ENCODE measurements at regions not wholly inside any gene's neighbourhood (a gene's known extent, or its start where the extent isn't known, plus 50 kb on each side); places are given as distances from the start of the nearest gene placed in this dataset.

- Histone ChIP-seq H3K27ac (ENCODE audit: low read depth, low read length) (no peak overlapping the region), H4K20me1 (ENCODE audit: insufficient read depth, low read length) (no peaks in the 10 kb centered on the region), H3K9me3 (ENCODE audit: low read depth, low read length) (no peaks in the 10 kb centered on the region), H3K4me2 (ENCODE audit: insufficient read depth, low read length) (no peak overlapping the region), H3K36me3 (ENCODE audit: insufficient read depth, low read length) (no peaks in the 10 kb centered on the region), H3K4me3 (ENCODE audit: insufficient read depth, low read length) (no peak overlapping the region), H3K79me2 (ENCODE audit: insufficient read depth, low read length) (no peaks in the 10 kb centered on the region), H3K4me1 (ENCODE audit: insufficient read depth, low read length) (no peaks in the 10 kb centered on the region), H3K27me3 (ENCODE audit: insufficient read depth, low read length) (no peaks in the 10 kb centered on the region), H2AFZ (ENCODE audit: low read length) (no peak overlapping the region)
- DNase-seq (ENCODE audit: insufficient read length, low spot score, missing footprints), result no peak
- no peak for TF ChIP-seq CTCF (IDR thresholded peaks at IDR 0.05; ENCODE audit: extremely low read depth, low read depth, low read length)
Observed at GRCh38 chr1:83130886-83131691, 867.8 kb downstream of the TTLL7 start.

- no peak overlapping the region for H2AFZ ChIP-seq (ENCODE audit: low read length)
- H3K36me3 ChIP-seq (ENCODE audit: insufficient read depth, low read length), result no peaks in the 10 kb centered on the region
- H3K79me2 ChIP-seq (ENCODE audit: insufficient read depth, low read length), result no peaks in the 10 kb centered on the region
- no peak for DNase-seq (ENCODE audit: insufficient read length, low spot score, missing footprints)
- no peaks in the 10 kb centered on the region for H3K4me1 ChIP-seq (ENCODE audit: insufficient read depth, low read length)
- H3K27ac ChIP-seq (ENCODE audit: low read depth, low read length), result no peak overlapping the region
- no peak overlapping the region for H3K4me2 ChIP-seq (ENCODE audit: insufficient read depth, low read length)
- no peaks in the 10 kb centered on the region for H4K20me1 ChIP-seq (ENCODE audit: insufficient read depth, low read length)
- H3K4me3 ChIP-seq (ENCODE audit: insufficient read depth, low read length), result no peak overlapping the region
- no peak for TF ChIP-seq CTCF (IDR thresholded peaks at IDR 0.05; ENCODE audit: extremely low read depth, low read depth, low read length)
- no peaks in the 10 kb centered on the region for H3K9me3 ChIP-seq (ENCODE audit: low read depth, low read length)
- no peaks in the 10 kb centered on the region for H3K27me3 ChIP-seq (ENCODE audit: insufficient read depth, low read length)
Observed at GRCh38 chr1:83129107-83129506, 869.8 kb downstream of the TTLL7 start.

- no peak overlapping the region for H3K4me3 ChIP-seq (ENCODE audit: insufficient read depth, low read length)
- H3K27me3 ChIP-seq (ENCODE audit: insufficient read depth, low read length), result no peaks in the 10 kb centered on the region
- no peaks in the 10 kb centered on the region for H3K79me2 ChIP-seq (ENCODE audit: insufficient read depth, low read length)
- H3K9me3 ChIP-seq (ENCODE audit: low read depth, low read length), result no peaks in the 10 kb centered on the region
- TF ChIP-seq CTCF (IDR thresholded peaks at IDR 0.05; ENCODE audit: extremely low read depth, low read depth, low read length), result no peak
- H4K20me1 ChIP-seq (ENCODE audit: insufficient read depth, low read length), result no peaks in the 10 kb centered on the region
- DNase-seq (ENCODE audit: insufficient read length, low spot score, missing footprints), result no peak
- no peak overlapping the region for H3K4me2 ChIP-seq (ENCODE audit: insufficient read depth, low read length)
- H3K27ac ChIP-seq (ENCODE audit: low read depth, low read length), result no peak overlapping the region
- no peaks in the 10 kb centered on the region for H3K36me3 ChIP-seq (ENCODE audit: insufficient read depth, low read length)
- H2AFZ ChIP-seq (ENCODE audit: low read length), result no peak overlapping the region
- no peaks in the 10 kb centered on the region for H3K4me1 ChIP-seq (ENCODE audit: insufficient read depth, low read length)
Observed at GRCh38 chr1:83125456-83125855, 873.5 kb downstream of the TTLL7 start.

GRCh38 chr1:83123019-83123418, 875.9 kb downstream of the TTLL7 start:
- H3K9me3 ChIP-seq (ENCODE audit: low read depth, low read length), result no peaks in the 10 kb centered on the region
- no peak overlapping the region for H3K4me3 ChIP-seq (ENCODE audit: insufficient read depth, low read length)
- H3K27me3 ChIP-seq (ENCODE audit: insufficient read depth, low read length), result no peaks in the 10 kb centered on the region
- no peaks in the 10 kb centered on the region for H3K79me2 ChIP-seq (ENCODE audit: insufficient read depth, low read length)
- DNase-seq (ENCODE audit: insufficient read length, low spot score, missing footprints), result no peak
- no peaks in the 10 kb centered on the region for H3K36me3 ChIP-seq (ENCODE audit: insufficient read depth, low read length)
- no peak overlapping the region for H2AFZ ChIP-seq (ENCODE audit: low read length)
- H3K4me2 ChIP-seq (ENCODE audit: insufficient read depth, low read length), result no peak overlapping the region
- H3K27ac ChIP-seq (ENCODE audit: low read depth, low read length), result no peak overlapping the region
- no peaks in the 10 kb centered on the region for H3K4me1 ChIP-seq (ENCODE audit: insufficient read depth, low read length)
- no peaks in the 10 kb centered on the region for H4K20me1 ChIP-seq (ENCODE audit: insufficient read depth, low read length)
- TF ChIP-seq CTCF (IDR thresholded peaks at IDR 0.05; ENCODE audit: extremely low read depth, low read depth, low read length), result no peak
